Right lobe of liver (tissue), 4 donors: ENCODE measurements at regions not wholly inside any gene's neighbourhood (a gene's known extent, or its start where the extent isn't known, plus 50 kb on each side); places are given as distances from the start of the nearest gene placed in this dataset.

Experiments used
- CTCF ChIP-seq, 4 donors: fragments of 200-600 bp in 3 of 4; fragments of 450-650 bp in 1 of 4; IDR thresholded peaks; one replicate each; pipeline versions ENCODE4 v1.5.1 to v1.8.0; 2016 to 2022; ENCODE audit warnings: antibody characterized with exemption in 4 of 4, mild to moderate bottlenecking in 2 of 4
- POLR2A ChIP-seq: fragments of 450-650 bp; IDR thresholded peaks from one replicate; pipeline ENCODE4 v1.6.1; 2017; ENCODE audit warnings: antibody characterized with exemption, mild to moderate bottlenecking
- donor health status: DM: no; HTN: no; CAD: no.
- donor health status: DM: no; HTN: no; CAD: no.
- donor health status: DM: no; HTN: yes; CAD: no.

- TF ChIP-seq CTCF (IDR thresholded peaks at IDR 0.05): no peak
- no peak for TF ChIP-seq POLR2A
Measured at GRCh38 chr4:64125354-64125753, 283.9 kb downstream of the TECRL start.
